Upper lobe of right lung (tissue), 1 donor: ENCODE measurements at regions not wholly inside any gene's neighbourhood (a gene's known extent, or its start where the extent isn't known, plus 50 kb on each side); places are given as distances from the start of the nearest gene placed in this dataset.
"Not testable (repeated sequence)": the region's sequence is repeated elsewhere in the genome, so short reads cannot be mapped to it uniquely, and the experiment has no call there.

Source experiments
- ATAC-seq: fragments of 200-7000 bp; cut with Tn5 transposase; one replicate; pipeline ENCODE4 v1.9.1; 2020; ENCODE audit warnings: mild to moderate bottlenecking, moderate library complexity
- DNase-seq: peaks from one replicate; pipeline ENCODE4 v3.0.0-alpha.2; 2020
- H3K27ac ChIP-seq: fragments of 200-600 bp; one replicate; pipeline ENCODE4 v1.8.0; 2022
- H3K27me3 ChIP-seq: fragments of 200-600 bp; one replicate; pipeline ENCODE4 v1.8.0; 2022; ENCODE audit warnings: mild to moderate bottlenecking
- H3K36me3 ChIP-seq: fragments of 200-600 bp; one replicate; pipeline ENCODE4 v1.8.0; 2022
- H3K4me1 ChIP-seq: fragments of 200-600 bp; one replicate; pipeline ENCODE4 v1.8.0; 2022
- H3K4me3 ChIP-seq: fragments of 200-600 bp; one replicate; pipeline ENCODE4 v1.8.0; 2022; ENCODE audit warnings: mild to moderate bottlenecking
- H3K9me3 ChIP-seq: fragments of 200-600 bp; one replicate; pipeline ENCODE4 v1.8.0; 2022
- CTCF ChIP-seq: fragments of 200-600 bp; IDR thresholded peaks from one replicate; pipeline ENCODE4 v1.8.0; 2022; ENCODE audit warnings: antibody characterized with exemption
- intact Hi-C: fragments of 100-400 bp; cut with DNase I; formaldehyde crosslinking; loops from one replicate; pipeline ENCODE4 v1.11.0; 2022
- donor health status: DM: no; HTN: yes; CAD: no; lungs with severe emphysema.

DNA sequence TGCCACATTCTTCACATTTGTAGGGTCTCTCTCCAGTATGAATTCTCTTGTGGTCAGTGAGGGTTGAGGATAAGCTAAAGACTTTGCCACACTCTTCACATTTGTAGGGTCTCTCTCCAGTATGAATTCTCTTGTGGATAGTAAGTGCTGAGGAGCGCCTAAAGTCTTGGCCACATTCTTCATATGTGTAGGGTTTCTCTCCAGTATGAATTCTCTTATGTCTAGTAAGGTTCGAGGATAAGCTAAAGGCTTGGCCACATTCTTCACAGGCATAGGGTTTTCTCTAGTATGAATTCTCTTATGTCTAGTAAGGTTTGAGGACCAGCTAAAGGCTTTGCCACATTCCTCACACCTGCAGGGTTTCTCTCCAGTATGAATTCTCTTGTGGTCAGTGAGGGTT lies 706.9 kb upstream of the ZNF722 start:
- H3K27ac ChIP-seq, ATAC-seq, intact Hi-C loops, DNase-seq, H3K9me3 ChIP-seq, H3K36me3 ChIP-seq, H3K4me1 ChIP-seq, H3K4me3 ChIP-seq, H3K27me3 ChIP-seq: not testable (repeated sequence)

DNA sequence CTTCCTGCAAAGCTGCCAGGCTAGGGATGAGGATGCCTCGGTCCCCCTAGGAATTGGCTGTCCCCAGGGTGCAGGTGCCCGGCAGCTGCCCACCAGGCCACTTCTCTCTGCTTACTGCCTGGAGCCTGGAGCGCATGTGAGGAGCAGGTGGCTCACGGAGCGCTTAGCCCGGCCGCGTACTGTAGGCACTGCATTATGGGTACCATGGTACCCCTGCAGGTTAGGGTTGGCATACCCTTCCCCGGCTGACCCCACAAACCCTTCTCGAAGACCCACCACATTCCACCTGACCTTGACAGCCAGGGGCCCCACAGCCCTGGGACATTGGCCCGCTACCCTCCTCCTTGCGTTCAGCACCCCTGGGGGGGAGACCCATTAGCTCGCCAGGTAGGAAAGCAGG lies 681.1 kb upstream of the ZNF722 start:
- H3K36me3 ChIP-seq, intact Hi-C loops, H3K27me3 ChIP-seq, H3K4me1 ChIP-seq, H3K27ac ChIP-seq, H3K4me3 ChIP-seq, H3K9me3 ChIP-seq: not testable (repeated sequence)
- ATAC-seq (peak; percentile 34), DNase-seq (peak; percentile 26)

- H3K27me3 ChIP-seq, H3K4me3 ChIP-seq, H3K9me3 ChIP-seq, H3K4me1 ChIP-seq, intact Hi-C loops, H3K36me3 ChIP-seq, H3K27ac ChIP-seq: not testable (repeated sequence)
- peak; percentile 55 for DNase-seq
- ATAC-seq, result peak; percentile 39
These were observed 649.8 kb upstream of the ZNF722 start for GRCh38 chr7:63348755-63349408.

DNA sequence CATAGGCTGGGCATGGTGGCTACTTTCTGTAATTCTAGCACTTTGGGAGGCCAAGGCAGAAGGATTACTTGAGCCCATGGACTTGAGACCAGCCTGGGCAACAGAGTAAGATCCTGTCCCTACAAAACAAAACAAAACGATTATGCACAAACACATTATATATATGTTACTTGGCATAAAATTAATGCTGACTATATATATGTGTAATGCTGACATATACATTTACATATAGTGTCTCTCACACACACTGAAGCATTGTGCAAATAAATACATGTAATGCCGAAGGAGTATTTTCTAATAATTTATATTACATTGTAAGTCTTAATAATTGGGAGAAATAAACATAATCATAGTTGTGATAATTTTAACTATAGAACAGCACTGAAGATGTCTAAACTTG lies 621.8 kb upstream of the ZNF722 start:
- no peak overlapping the region for H3K27ac ChIP-seq
- H3K9me3 ChIP-seq, result no peaks in the 10 kb centered on the region
- TF ChIP-seq CTCF, result no peak
- intact Hi-C loops, result no loop called here
- no peak for ATAC-seq
- no peaks in the 10 kb centered on the region for H3K36me3 ChIP-seq
- H3K4me1 ChIP-seq, result no peaks in the 10 kb centered on the region
- H3K4me3 ChIP-seq, result no peak overlapping the region
- no peak for DNase-seq
- no peaks in the 10 kb centered on the region for H3K27me3 ChIP-seq

DNA sequence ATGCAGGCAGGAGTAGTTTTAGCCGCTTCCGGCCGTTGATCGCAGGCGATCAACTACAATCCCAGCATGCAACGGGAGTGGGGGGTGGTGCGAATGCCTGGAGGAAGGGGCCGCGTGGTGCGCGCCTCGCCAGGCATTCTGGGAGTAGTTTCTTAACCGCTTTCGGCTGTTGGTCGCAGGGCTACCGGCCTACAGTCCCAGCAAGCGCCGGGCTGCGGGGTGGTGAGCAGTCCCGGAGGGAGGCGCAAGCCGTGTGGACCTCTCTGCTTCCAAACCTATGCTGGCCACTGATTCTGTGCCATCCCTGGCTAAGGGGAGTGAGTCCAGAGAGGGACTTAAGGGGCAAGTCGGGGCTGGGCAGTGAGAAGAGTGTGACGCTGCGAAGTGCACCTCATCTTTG lies 604.5 kb upstream of the ZNF722 start:
- H3K9me3 ChIP-seq, H3K4me1 ChIP-seq, H3K27me3 ChIP-seq, intact Hi-C loops, H3K36me3 ChIP-seq, H3K4me3 ChIP-seq, H3K27ac ChIP-seq, DNase-seq: not testable (repeated sequence)
- peak; percentile 10 for ATAC-seq

- H3K9me3 ChIP-seq, H3K4me3 ChIP-seq, H3K4me1 ChIP-seq, ATAC-seq, H3K27ac ChIP-seq, intact Hi-C loops, H3K27me3 ChIP-seq, H3K36me3 ChIP-seq: not testable (repeated sequence)
- peak; percentile 9 for DNase-seq
These were observed 590.8 kb upstream of the ZNF722 start for GRCh38 chr7:63407881-63408280.
